GM12873 (cell line): ENCODE measurements at regions not wholly inside any gene's neighbourhood (a gene's known extent, or its start where the extent isn't known, plus 50 kb on each side); places are given as distances from the start of the nearest gene placed in this dataset.

ENCODE experiments used
- TF ChIP-seq, protein P1 (sequence below): IDR thresholded peaks from 2 replicates; pipeline ENCODE4 v1.5.1; 2012; ENCODE audit warnings: low read depth, mild to moderate bottlenecking, moderate library complexity, low read length, control low read depth; ENCODE audit not compliant: insufficient read depth; ENCODE audit errors: missing control alignments

- TF ChIP-seq, protein P1, sequence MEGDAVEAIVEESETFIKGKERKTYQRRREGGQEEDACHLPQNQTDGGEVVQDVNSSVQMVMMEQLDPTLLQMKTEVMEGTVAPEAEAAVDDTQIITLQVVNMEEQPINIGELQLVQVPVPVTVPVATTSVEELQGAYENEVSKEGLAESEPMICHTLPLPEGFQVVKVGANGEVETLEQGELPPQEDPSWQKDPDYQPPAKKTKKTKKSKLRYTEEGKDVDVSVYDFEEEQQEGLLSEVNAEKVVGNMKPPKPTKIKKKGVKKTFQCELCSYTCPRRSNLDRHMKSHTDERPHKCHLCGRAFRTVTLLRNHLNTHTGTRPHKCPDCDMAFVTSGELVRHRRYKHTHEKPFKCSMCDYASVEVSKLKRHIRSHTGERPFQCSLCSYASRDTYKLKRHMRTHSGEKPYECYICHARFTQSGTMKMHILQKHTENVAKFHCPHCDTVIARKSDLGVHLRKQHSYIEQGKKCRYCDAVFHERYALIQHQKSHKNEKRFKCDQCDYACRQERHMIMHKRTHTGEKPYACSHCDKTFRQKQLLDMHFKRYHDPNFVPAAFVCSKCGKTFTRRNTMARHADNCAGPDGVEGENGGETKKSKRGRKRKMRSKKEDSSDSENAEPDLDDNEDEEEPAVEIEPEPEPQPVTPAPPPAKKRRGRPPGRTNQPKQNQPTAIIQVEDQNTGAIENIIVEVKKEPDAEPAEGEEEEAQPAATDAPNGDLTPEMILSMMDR: no peak
Observed at GRCh38 chr2:21837168-21837960, 713.6 kb downstream of the TDRD15 start.

DNA sequence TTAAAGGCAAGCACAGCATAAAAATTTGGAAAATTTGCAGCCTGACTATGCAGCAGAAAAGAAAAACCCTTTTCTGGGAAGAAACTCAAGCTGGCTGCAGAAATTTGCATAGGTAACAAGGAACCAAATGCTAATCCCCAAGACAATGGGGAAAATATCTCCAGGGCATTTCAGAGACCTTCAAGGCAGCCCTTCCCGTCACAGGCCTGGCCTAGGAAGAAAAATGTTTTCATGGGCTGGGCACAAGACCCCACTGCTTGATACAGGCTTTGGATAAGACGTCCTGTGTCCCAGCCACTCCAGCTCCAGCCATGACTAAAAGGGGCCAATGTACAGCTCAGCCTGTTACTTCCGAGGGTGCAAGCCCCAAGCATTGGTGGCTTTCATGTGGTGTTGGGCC is 717.6 kb downstream of the TDRD15 start:
- TF ChIP-seq, protein P1: no peak

- TF ChIP-seq, protein P1: no peak
Observed at GRCh38 chr2:21854938-21855337, 731.2 kb downstream of the TDRD15 start.

GRCh38 chr2:21856708-21857107 is 732.9 kb downstream of the TDRD15 start:
- TF ChIP-seq, protein P1: no peak

GRCh38 chr2:21860907-21861306 is 737.1 kb downstream of the TDRD15 start:
- TF ChIP-seq, protein P1: no peak

DNA sequence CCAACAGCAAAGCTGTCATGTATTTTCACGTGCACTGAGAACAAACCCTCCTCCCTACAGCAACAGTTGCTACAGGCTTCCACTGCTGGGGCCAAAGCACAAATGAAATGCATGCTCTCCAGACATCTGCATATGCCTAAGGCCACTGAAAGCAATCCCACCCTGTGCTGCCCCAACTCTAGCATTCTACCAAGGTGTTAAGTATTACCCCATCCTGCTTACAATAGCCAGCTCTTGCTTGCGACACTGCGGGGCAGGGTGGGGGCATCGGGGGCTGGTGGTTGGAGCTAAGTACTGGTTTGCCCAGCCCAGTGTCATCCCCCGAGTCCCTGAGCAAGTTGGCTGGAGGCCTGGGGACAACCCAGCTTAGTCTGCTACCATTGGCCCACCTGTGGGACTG is 742.5 kb downstream of the TDRD15 start:
- TF ChIP-seq, protein P1: no peak

DNA sequence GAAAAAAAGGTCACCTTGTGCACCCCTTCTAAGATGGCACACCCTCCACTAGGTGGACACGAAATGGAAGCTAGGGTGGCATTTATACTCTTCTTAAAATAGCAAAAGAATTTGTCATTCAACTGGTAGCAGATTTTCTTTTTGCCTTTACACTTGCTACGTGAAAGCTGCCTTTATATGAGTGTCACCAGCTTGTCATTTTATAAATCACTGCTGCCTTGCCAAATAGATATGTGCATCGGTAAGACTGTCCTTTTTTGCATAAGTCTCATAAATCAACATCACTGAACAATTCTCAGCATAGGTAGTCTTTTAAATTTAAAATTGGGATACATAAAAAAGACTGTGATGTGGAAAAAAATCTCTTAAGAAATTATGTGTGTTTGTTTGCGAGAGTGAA is 764.1 kb downstream of the TDRD15 start:
- TF ChIP-seq, protein P1: no peak
